ENCODE measurements at regions not wholly inside any gene's neighbourhood (a gene's known extent, or its start where the extent isn't known, plus 50 kb on each side); places are given as distances from the start of the nearest gene placed in this dataset.

- TF ChIP-seq SUZ12 (IDR thresholded peaks at IDR 0.05; ENCODE audit: unreplicated experiment) (no peak), IRF4 (IDR thresholded peaks at IDR 0.05; ENCODE audit: low read depth, low read length) (no peak), PML (IDR thresholded peaks at IDR 0.05; ENCODE audit: low read length) (no peak), CHD2 (IDR thresholded peaks at IDR 0.05; ENCODE audit: borderline replicate concordance, low read depth, low read length) (no peak), ZNF592 (IDR thresholded peaks at IDR 0.05) (no peak), MEF2A (IDR thresholded peaks at IDR 0.05; ENCODE audit: insufficient read depth, low read depth, low read length) (no peak), ZZZ3 (IDR thresholded peaks at IDR 0.05; ENCODE audit: control insufficient read depth, insufficient read length, low read depth) (no peak), JUNB (IDR thresholded peaks at IDR 0.05) (no peak), NFIC (IDR thresholded peaks at IDR 0.05; ENCODE audit: low read depth, low read length) (no peak)
Measured at GRCh38 chr10:36126076-36126475, 484.0 kb upstream of the FZD8 start (continued).

DNA sequence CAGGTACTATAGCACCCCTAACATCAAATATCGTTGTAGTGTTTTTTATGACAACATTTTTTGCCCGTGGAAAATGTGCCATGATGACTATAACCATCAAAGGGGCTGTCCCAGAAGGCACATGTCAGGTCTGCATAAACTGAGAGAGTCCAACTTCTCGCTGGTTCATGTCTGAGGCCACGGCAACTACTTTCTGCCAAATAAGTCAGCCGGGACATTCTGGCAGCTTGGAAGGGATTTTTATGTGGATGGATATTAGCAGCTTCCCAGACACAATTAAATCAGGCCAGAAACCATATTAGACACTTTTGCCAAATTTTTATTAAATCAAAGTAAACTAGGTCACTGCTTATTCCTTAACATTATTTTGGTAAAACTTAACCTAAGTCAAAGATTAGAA lies 477.4 kb upstream of the FZD8 start:
- ATAC-seq, result no peak
- Histone ChIP-seq H3K4me2 (ENCODE audit: control insufficient read depth, insufficient read depth) (no peak overlapping the region), H3K4me3 (no peak overlapping the region), H3K4me1 (ENCODE audit: control insufficient read depth, insufficient read depth, low read length) (no peaks in the 10 kb centered on the region), H3K27ac (ENCODE audit: control insufficient read depth, insufficient read depth) (no peak overlapping the region), H3K79me2 (ENCODE audit: control insufficient read depth, insufficient read depth, low read length) (no peaks in the 10 kb centered on the region), H3K9ac (ENCODE audit: control insufficient read depth, insufficient read depth, low read length) (no peak overlapping the region), H2AFZ (ENCODE audit: control insufficient read depth, low read depth, low read length) (no peak overlapping the region), H3K9me3 (replicated peaks; ENCODE audit: control insufficient read depth, insufficient read depth, low read length) (no peaks in the 10 kb centered on the region), H4K20me1 (ENCODE audit: control insufficient read depth, insufficient read depth) (no peaks in the 10 kb centered on the region), H3K27me3 (replicated peaks in 1 of 2; ENCODE audit: control insufficient read depth in 2 of 2, insufficient read depth in 2 of 2, low read length in 1 of 2) (no peaks in the 10 kb centered on the region), H3K36me3 (ENCODE audit: control insufficient read depth in 2 of 2, insufficient read depth in 2 of 2, low read length in 1 of 2) (no peaks in the 10 kb centered on the region)
- ChIA-PET RAD21 (ENCODE audit: unreplicated experiment) (interaction anchor here (0.7 kb wide), 1 partner anchor 237 kb away, joined by 3 read pairs; no protein-coding TSS in a partner anchor), POLR2A (no interaction called here), CTCF (no interaction called here), SMC1A (ENCODE audit: uncharacterized antibody, unreplicated experiment) (interaction anchor here (0.6 kb wide), 1 partner anchor 84 kb away, joined by 3 read pairs; no protein-coding TSS in a partner anchor)
- no peak for FAIRE-seq
- in situ Hi-C loops (cut with MboI), result no loop called here
- DNase-seq (ENCODE audit: low read depth, low spot score), result no peak
- 16% methylated on average over 5 of the region's 5 CpGs for WGBS (ENCODE audit: insufficient coverage, insufficient replicate concordance, low lambda C conversion rate, missing lambda C conversion rate)
- intact Hi-C loops (cut with micrococcal nuclease; ENCODE audit: unreplicated experiment), result no loop called here
- BruUV-seq (replicated peaks), result no TSS peak
- TF ChIP-seq E4F1 (IDR thresholded peaks at IDR 0.05; ENCODE audit: borderline replicate concordance, partially characterized antibody) (no peak), PBX3 (IDR thresholded peaks at IDR 0.05; ENCODE audit: insufficient replicate concordance, low read depth, low read length) (no peak), POLR2A (IDR thresholded peaks at IDR 0.05; ENCODE audit: low read depth, low read length) (no peak), CBFB (IDR thresholded peaks at IDR 0.05; ENCODE audit: low read depth) (no peak), ZSCAN29 (IDR thresholded peaks at IDR 0.05) (no peak), ZZZ3 (IDR thresholded peaks at IDR 0.05; ENCODE audit: control insufficient read depth, insufficient read length, low read depth) (no peak)
- TF ChIP-seq, protein P1, sequence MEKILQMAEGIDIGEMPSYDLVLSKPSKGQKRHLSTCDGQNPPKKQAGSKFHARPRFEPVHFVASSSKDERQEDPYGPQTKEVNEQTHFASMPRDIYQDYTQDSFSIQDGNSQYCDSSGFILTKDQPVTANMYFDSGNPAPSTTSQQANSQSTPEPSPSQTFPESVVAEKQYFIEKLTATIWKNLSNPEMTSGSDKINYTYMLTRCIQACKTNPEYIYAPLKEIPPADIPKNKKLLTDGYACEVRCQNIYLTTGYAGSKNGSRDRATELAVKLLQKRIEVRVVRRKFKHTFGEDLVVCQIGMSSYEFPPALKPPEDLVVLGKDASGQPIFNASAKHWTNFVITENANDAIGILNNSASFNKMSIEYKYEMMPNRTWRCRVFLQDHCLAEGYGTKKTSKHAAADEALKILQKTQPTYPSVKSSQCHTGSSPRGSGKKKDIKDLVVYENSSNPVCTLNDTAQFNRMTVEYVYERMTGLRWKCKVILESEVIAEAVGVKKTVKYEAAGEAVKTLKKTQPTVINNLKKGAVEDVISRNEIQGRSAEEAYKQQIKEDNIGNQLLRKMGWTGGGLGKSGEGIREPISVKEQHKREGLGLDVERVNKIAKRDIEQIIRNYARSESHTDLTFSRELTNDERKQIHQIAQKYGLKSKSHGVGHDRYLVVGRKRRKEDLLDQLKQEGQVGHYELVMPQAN (conservative IDR thresholded peaks at IDR 0.05), result no peak
